ENCODE measurements at regions not wholly inside any gene's neighbourhood (a gene's known extent, or its start where the extent isn't known, plus 50 kb on each side); places are given as distances from the start of the nearest gene placed in this dataset.

DNA sequence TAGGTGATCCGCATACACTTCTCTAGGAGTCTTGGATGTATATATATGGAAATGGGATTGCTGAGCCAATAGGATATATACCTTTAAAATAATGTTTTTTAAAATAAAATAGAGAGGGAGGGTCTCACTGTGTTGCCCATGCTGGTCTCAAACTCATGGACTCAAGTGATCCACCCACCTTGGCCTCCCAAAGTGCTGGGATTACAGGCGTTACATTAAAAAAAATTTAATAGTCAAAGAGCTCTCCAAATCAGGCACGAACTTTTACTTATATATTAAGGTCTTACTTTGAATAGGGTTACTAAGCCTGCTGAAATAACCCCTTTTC is 109.0 kb downstream of the GNL3L start:
- Histone ChIP-seq H2AFZ (ENCODE audit: low read length) (no peak overlapping the region), H2AK5ac (ENCODE audit: low read depth, low read length) (no peak overlapping the region), H3K4me1 (replicated peaks in 1 of 4; ENCODE audit: control insufficient read depth in 3 of 4, insufficient read depth in 4 of 4, low read length in 3 of 4) (peaks cover 0 to 7% (median 3%) of the 10 kb centered on the region in 4 experiments; a peak in 4 of 7 replicates), H3K18ac (ENCODE audit: extremely low read depth, low read length) (no peak overlapping the region), H3K9ac (replicated peaks in 1 of 4; ENCODE audit: extremely low read depth in 1 of 4, low read depth in 3 of 4, low read length in 3 of 4) (no peak overlapping the region; a peak in 3 of 7 replicates), H4K8ac (ENCODE audit: extremely low read depth, insufficient read depth, low read length) (no peak overlapping the region), H3K23ac (ENCODE audit: insufficient read length) (no peak overlapping the region), H3K14ac (ENCODE audit: insufficient read length) (no peak overlapping the region), H4K20me1 (replicated peaks in 1 of 2; ENCODE audit: control insufficient read depth in 1 of 2, insufficient read depth in 2 of 2, low read length in 2 of 2) (no peaks in the 10 kb centered on the region), H2BK12ac (ENCODE audit: low read depth, low read length) (no peak overlapping the region; the same call in 1 of the 2 replicates), H3K79me2 (ENCODE audit: control insufficient read depth in 1 of 2, insufficient read depth in 2 of 2, low read length in 2 of 2) (no peaks in the 10 kb centered on the region), H3K4me2 (ENCODE audit: insufficient read depth in 1 of 2, low read depth in 2 of 2, low read length in 2 of 2) (peak overlapping the region; percentile 21 to 35; a peak in 3 of 4 replicates), H4K5ac (ENCODE audit: insufficient read length, low read depth, low read length) (no peak overlapping the region), H4K91ac (replicated peaks; ENCODE audit: insufficient read length, low read length) (no peak overlapping the region), H3K4me3 (ENCODE audit: extremely low read depth in 1 of 4, insufficient read depth in 2 of 4, low read depth in 3 of 4, low read length in 4 of 4) (peak overlapping the region in 3 of 4 experiments; percentile 5 to 84 (median 25); a peak in 3 of 8 replicates), H2BK5ac (ENCODE audit: low read depth, low read length) (peak overlapping the region; percentile 44), H3K56ac (replicated peaks; ENCODE audit: insufficient read length, low read depth, low read length) (no peak overlapping the region), H2BK120ac (replicated peaks; ENCODE audit: low read depth, low read length) (peak overlapping the region; percentile 43), H3K79me1 (ENCODE audit: low read depth, low read length) (no peaks in the 10 kb centered on the region), H3K23me2 (ENCODE audit: low read depth, low read length) (no peaks in the 10 kb centered on the region), H2BK20ac (ENCODE audit: low read length) (no peak overlapping the region), H3K36me3 (ENCODE audit: control insufficient read depth in 2 of 4, insufficient read depth in 4 of 4, low read length in 3 of 4) (no peaks in the 10 kb centered on the region), H3K27ac (ENCODE audit: low read depth, low read length) (peak overlapping the region; percentile 97; the same call in 1 of the 2 replicates), H3K9me3 (ENCODE audit: insufficient read depth in 2 of 2, low read depth in 1 of 2, low read length in 1 of 2) (no peaks in the 10 kb centered on the region), H2BK15ac (ENCODE audit: low read length) (no peak overlapping the region), H3K27me3 (replicated peaks in 1 of 4; ENCODE audit: control insufficient read depth in 3 of 4, extremely low read depth in 1 of 4, insufficient read depth in 3 of 4, low read length in 3 of 4) (no peaks in the 10 kb centered on the region), H3K4ac (replicated peaks; ENCODE audit: insufficient read length, low read depth, low read length) (no peak overlapping the region)
- 17% methylated on average over 3 of the region's 3 CpGs; no CpG with 5 or more reads in 1 of the 2 experiments for WGBS, 2 experiments (ENCODE audit: extremely low coverage in 1 of 2, insufficient coverage in 1 of 2, insufficient read length in 1 of 2, insufficient replicate concordance in 2 of 2, low coverage in 1 of 2, low lambda C conversion rate in 2 of 2, missing lambda C conversion rate in 1 of 2)
- POLR2A ChIA-PET (ENCODE audit: partially characterized antibody), result interaction anchor here (0.6 to 1.4 kb wide), 5 partner anchors 18 to 169 kb away, joined by 3 to 12 read pairs (median 6); partner anchors contain the start of gene MAGED2
- FAIRE-seq (no peak), DNase-seq (ENCODE audit: low read depth in 1 of 2, low spot score in 2 of 2) (no peak)
- CTCF ChIA-PET (ENCODE audit: partially characterized antibody), result interaction anchor here (1.3 kb wide), 1 partner anchor 143 kb away, joined by 4 read pairs; no protein-coding TSS in a partner anchor
- TF ChIP-seq FOSL1 (IDR thresholded peaks at IDR 0.05; ENCODE audit: insufficient read depth, low read depth, low read length), result no peak
- TF ChIP-seq RBBP5 (IDR thresholded peaks at IDR 0.05; ENCODE audit: borderline replicate concordance, low read depth, low read length), result no peak
- TF ChIP-seq TAF1 (IDR thresholded peaks at IDR 0.05; ENCODE audit: low read depth, low read length), result no peak
- no peak for TF ChIP-seq GTF2F1 (IDR thresholded peaks at IDR 0.05; ENCODE audit: borderline replicate concordance, low read depth, low read length)
- TF ChIP-seq USF2 (IDR thresholded peaks at IDR 0.05; ENCODE audit: low read length), result no peak
- TF ChIP-seq SP1 (IDR thresholded peaks at IDR 0.05; ENCODE audit: low read depth, low read length), result no peak
- TF ChIP-seq E2F6 (IDR thresholded peaks at IDR 0.05), result no peak
- TF ChIP-seq TAF7 (optimal IDR thresholded peaks at IDR 0.05; ENCODE audit: borderline replicate concordance, low read depth, low read length), result no peak
- no peak for TF ChIP-seq HDAC2 (IDR thresholded peaks at IDR 0.05; ENCODE audit: borderline replicate concordance in 1 of 2, low read depth in 2 of 2, low read length in 2 of 2)
- TF ChIP-seq PHF8 (conservative IDR thresholded peaks at IDR 0.05; ENCODE audit: low read depth, low read length), result no peak
- TF ChIP-seq CHD1 (IDR thresholded peaks at IDR 0.05; ENCODE audit: low read depth, low read length), result no peak

Measured in H1 (cell line).